Vagina (tissue), 2 donors: ENCODE measurements at regions not wholly inside any gene's neighbourhood (a gene's known extent, or its start where the extent isn't known, plus 50 kb on each side); places are given as distances from the start of the nearest gene placed in this dataset.

ENCODE experiments used
- DNase-seq, 2 donors: peaks; one replicate each; pipeline ENCODE4 v3.0.0-alpha.2; 2017; ENCODE audit errors: extremely low spot score in 2 of 2
- H3K27ac ChIP-seq: fragments of 200-600 bp; sonication (generic); one replicate; pipeline ENCODE4 v1.5.1; 2019
- H3K27me3 ChIP-seq: fragments of 200-600 bp; sonication (generic); one replicate; pipeline ENCODE4 v1.5.1; 2019
- H3K36me3 ChIP-seq, 2 donors: fragments of 200-600 bp; sonication (generic); one replicate each; pipeline ENCODE4 v1.5.1; 2017 to 2019
- H3K4me1 ChIP-seq: fragments of 200-600 bp; sonication (generic); one replicate; pipeline ENCODE4 v1.5.1; 2019
- H3K4me3 ChIP-seq, 2 donors: fragments of 200-600 bp; sonication (generic); 1 replicate in 1 of 2; 2 replicates in 1 of 2; pipeline ENCODE4 v1.5.1; 2016 to 2019
- H3K9me3 ChIP-seq: fragments of 200-600 bp; sonication (generic); one replicate; pipeline ENCODE4 v1.5.1; 2019
- POLR2A ChIP-seq, 2 donors: fragments of 450-650 bp; IDR thresholded peaks; one replicate each; pipeline ENCODE4 v1.6.1; 2017; ENCODE audit warnings: antibody characterized with exemption in 2 of 2, mild to moderate bottlenecking in 2 of 2, moderate library complexity in 2 of 2
- POLR2AphosphoS5 ChIP-seq, 2 donors: sonication (generic); formaldehyde crosslinking; IDR thresholded peaks; one replicate each; pipeline ENCODE4 v1.9.0; 2017; ENCODE audit warnings: antibody characterized with exemption in 2 of 2, mild to moderate bottlenecking in 2 of 2, low read depth in 1 of 2; ENCODE audit not compliant: insufficient read depth in 1 of 2
- intact Hi-C: fragments of 100-400 bp; cut with DNase I; formaldehyde crosslinking; loops from one replicate; pipeline ENCODE4 v1.15.1; 2023
- TF ChIP-seq, protein P1 (sequence below), 3 experiments: fragments of 450-650 bp in 2 of 3; fragments of 200-600 bp in 1 of 3; sonication (generic) in 1 of 3; IDR thresholded peaks; one replicate each; pipeline ENCODE4 v1.5.1; 2017 to 2019; ENCODE audit warnings: antibody characterized with exemption in 3 of 3, mild to moderate bottlenecking in 2 of 3, moderate library complexity in 2 of 3

DNA sequence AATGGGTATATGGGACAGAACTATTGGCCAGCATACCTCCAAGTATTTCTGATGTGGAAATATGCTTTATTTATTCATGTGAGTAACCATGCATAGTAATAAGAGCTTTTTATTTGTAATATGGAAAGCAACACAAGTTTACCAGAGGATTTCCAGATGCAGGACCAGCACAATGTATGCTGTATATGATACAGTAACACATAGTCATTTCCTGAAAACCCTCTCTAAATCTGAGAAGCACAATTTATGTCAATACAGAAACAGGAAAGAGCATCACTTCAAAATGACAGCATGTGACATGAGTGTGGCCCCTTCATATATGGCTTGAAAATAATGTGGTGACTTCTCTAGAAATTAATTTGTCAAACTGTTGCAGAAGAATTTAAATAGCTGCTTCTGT, 1134.7 kb upstream of the ADGRL2 start:
- H3K27me3 ChIP-seq = no peaks in the 10 kb centered on the region
- H3K4me3 ChIP-seq = no peak overlapping the region
- no peak overlapping the region for H3K27ac ChIP-seq
- intact Hi-C loops = no loop called here
- H3K36me3 ChIP-seq = no peaks in the 10 kb centered on the region
- no peak for TF ChIP-seq POLR2A (IDR thresholded peaks at IDR 0.05)
- no peak for TF ChIP-seq POLR2AphosphoS5 (IDR thresholded peaks at IDR 0.05; ENCODE audit: insufficient read depth in 1 of 2, low read depth in 1 of 2)
- TF ChIP-seq, protein P1, sequence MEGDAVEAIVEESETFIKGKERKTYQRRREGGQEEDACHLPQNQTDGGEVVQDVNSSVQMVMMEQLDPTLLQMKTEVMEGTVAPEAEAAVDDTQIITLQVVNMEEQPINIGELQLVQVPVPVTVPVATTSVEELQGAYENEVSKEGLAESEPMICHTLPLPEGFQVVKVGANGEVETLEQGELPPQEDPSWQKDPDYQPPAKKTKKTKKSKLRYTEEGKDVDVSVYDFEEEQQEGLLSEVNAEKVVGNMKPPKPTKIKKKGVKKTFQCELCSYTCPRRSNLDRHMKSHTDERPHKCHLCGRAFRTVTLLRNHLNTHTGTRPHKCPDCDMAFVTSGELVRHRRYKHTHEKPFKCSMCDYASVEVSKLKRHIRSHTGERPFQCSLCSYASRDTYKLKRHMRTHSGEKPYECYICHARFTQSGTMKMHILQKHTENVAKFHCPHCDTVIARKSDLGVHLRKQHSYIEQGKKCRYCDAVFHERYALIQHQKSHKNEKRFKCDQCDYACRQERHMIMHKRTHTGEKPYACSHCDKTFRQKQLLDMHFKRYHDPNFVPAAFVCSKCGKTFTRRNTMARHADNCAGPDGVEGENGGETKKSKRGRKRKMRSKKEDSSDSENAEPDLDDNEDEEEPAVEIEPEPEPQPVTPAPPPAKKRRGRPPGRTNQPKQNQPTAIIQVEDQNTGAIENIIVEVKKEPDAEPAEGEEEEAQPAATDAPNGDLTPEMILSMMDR (IDR thresholded peaks at IDR 0.05) = no peak
- no peaks in the 10 kb centered on the region for H3K4me1 ChIP-seq
- no peak for DNase-seq
- no peaks in the 10 kb centered on the region for H3K9me3 ChIP-seq

DNA sequence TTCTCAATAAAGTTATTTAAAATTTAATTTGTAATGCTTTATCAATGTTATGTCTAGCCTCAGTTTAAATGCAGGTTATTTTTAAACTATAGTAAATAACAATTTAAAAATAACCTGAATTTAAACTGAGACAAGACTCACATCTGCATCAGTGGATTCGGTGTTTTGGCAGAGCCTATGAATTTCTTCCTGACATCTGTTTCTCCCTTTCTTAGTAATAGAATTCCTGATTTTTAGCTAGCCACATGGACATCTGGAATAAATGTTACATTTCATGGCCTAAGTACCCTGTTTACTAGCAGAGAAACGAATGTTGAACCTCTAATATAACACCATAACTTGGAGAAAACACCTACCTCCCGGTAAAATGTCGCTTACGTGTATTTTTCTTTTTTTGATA, 1141.6 kb upstream of the ADGRL2 start:
- Histone ChIP-seq H3K4me3 (no peak overlapping the region), H3K4me1 (no peaks in the 10 kb centered on the region), H3K27me3 (no peaks in the 10 kb centered on the region), H3K9me3 (no peaks in the 10 kb centered on the region), H3K36me3 (no peaks in the 10 kb centered on the region), H3K27ac (no peak overlapping the region)
- TF ChIP-seq POLR2AphosphoS5 (IDR thresholded peaks at IDR 0.05; ENCODE audit: insufficient read depth in 1 of 2, low read depth in 1 of 2) (no peak), POLR2A (IDR thresholded peaks at IDR 0.05) (no peak)
- TF ChIP-seq, protein P1 (IDR thresholded peaks at IDR 0.05) = no peak
- intact Hi-C loops = no loop called here
- DNase-seq = no peak

DNA sequence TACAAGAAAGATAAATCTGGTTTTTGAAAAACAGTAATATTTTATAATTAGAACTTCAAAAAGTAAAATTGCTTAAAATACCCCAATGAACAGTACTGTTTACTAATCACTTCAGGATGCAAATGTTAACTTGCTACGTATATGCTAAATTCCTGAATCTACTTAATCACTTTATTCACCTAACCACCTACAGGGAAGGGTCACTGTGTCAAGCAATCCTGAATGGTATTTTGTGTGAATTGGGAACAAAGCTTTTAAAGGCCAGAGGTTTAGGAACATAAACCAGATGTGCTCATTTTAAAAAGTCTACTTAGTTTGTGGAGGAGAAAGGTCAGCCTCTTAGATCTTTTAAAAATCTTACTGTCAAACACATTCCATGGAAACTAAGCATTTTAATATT, 1143.0 kb upstream of the ADGRL2 start:
- Histone ChIP-seq H3K27ac (no peak overlapping the region), H3K36me3 (no peaks in the 10 kb centered on the region), H3K4me1 (no peaks in the 10 kb centered on the region), H3K9me3 (no peaks in the 10 kb centered on the region), H3K27me3 (no peaks in the 10 kb centered on the region), H3K4me3 (no peak overlapping the region)
- intact Hi-C loops = no loop called here
- TF ChIP-seq, protein P1 (IDR thresholded peaks at IDR 0.05) = no peak
- TF ChIP-seq POLR2AphosphoS5 (IDR thresholded peaks at IDR 0.05; ENCODE audit: insufficient read depth in 1 of 2, low read depth in 1 of 2) = no peak
- TF ChIP-seq POLR2A (IDR thresholded peaks at IDR 0.05) = no peak
- no peak for DNase-seq

DNA sequence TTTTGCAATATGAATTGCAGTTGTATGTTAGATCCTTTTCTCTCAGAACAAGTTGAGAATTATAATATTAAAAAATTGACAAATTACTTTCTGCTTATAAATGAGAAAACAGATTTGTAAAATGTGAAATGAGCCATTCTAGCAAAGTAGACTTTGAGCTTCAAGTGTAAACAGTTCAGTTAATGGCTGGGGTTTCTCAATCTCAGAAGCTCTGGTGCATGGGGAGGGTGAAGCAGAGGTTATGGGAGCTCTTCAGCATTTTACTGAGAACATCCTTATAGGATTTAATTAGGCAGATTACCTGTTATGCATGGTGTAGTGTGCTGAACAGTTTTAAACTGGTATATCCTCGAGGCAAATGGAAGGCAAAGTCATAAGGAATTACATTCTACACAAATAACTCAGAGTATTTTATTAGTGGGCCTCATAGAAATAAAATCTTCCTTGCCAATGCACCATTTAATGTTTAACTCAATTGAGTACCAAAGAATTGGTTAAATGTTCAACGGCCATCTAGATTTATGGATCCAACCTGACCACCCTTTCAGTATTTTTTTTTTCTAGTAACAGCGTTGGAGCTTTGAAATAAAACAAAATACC, 1143.6 kb upstream of the ADGRL2 start:
- intact Hi-C loops = no loop called here
- TF ChIP-seq POLR2AphosphoS5 (IDR thresholded peaks at IDR 0.05; ENCODE audit: insufficient read depth in 1 of 2, low read depth in 1 of 2) (no peak), POLR2A (IDR thresholded peaks at IDR 0.05) (no peak)
- TF ChIP-seq, protein P1 (IDR thresholded peaks at IDR 0.05) = no peak
- no peaks in the 10 kb centered on the region for H3K4me1 ChIP-seq

DNA sequence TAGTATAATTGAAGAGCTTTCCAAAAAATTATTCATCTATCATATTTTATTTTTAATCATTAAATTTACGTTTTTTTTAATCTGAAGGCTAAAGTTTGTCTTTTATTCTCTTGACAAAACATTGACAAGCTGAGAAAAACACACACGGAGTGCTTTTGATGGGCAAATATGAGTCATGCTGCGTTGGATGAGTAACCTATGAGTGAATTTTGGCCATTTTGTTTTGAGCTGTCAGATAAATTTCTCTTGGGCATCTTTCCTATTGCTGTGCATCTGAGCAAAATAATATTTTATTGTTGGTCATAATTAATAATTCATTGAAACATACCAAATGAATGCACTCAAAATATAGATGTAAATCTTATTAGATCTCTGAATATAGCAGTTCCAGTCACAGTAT, 1144.1 kb upstream of the ADGRL2 start:
- intact Hi-C loops = no loop called here
- TF ChIP-seq, protein P1 (IDR thresholded peaks at IDR 0.05) = no peak
- TF ChIP-seq POLR2A (IDR thresholded peaks at IDR 0.05) (no peak), POLR2AphosphoS5 (IDR thresholded peaks at IDR 0.05; ENCODE audit: insufficient read depth in 1 of 2, low read depth in 1 of 2) (no peak)
- Histone ChIP-seq H3K27ac (no peak overlapping the region), H3K9me3 (no peaks in the 10 kb centered on the region), H3K4me3 (no peak overlapping the region), H3K4me1 (no peaks in the 10 kb centered on the region), H3K27me3 (no peaks in the 10 kb centered on the region), H3K36me3 (no peaks in the 10 kb centered on the region)
- no peak for DNase-seq

More for the DNA sequence above, 1143.6 kb upstream of the ADGRL2 start:
- Histone ChIP-seq H3K9me3 (no peaks in the 10 kb centered on the region), H3K27ac (no peak overlapping the region), H3K4me3 (no peak overlapping the region), H3K27me3 (no peaks in the 10 kb centered on the region), H3K36me3 (no peaks in the 10 kb centered on the region)
- no peak for DNase-seq
